ENCODE measurements at regions not wholly inside any gene's neighbourhood (a gene's known extent, or its start where the extent isn't known, plus 50 kb on each side); places are given as distances from the start of the nearest gene placed in this dataset.

DNA sequence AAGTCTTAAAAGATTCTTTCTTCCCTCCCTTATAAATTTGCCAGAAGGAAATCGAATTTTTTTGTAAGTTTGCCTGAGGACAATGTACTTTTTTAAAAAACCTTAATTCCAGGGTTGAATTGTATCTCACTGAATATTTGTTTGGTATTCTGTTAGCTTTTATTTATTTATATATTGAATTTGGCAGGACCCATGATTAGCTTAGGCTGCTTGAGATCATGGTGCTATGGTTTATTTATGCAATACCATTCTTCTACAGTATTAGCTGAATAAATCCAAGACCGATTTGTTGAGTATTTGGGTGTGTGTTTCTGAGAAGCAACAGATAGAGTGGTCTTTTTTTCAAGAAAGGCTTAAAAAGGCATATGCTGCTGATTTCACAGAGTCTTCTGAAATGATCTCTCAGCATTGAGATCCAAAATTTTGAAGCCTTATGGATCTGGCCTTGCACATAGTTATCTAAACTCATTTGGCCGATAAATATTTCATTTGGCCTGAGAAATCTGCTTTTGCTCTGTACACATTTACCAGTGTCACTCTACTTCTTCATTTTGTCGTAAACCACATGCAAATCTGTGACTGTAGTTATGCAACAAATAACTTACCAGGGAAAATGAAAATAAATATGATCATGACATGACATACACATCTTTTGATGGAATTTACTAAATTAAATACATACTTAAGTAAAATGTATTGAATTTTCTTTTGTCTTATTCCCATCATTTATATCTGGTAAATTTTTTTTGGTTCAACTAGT is 265.8 kb upstream of the FLRT2 start:
- in situ Hi-C loops (cut with HindIII; ENCODE audit: low pct_unique_long_range_greater_than_20kb, low sequenced_read_pairs): no loop called here
- no peak for DNase-seq (ENCODE audit: low read depth in 1 of 2, low spot score in 1 of 2)
- no peak for TF ChIP-seq JUND (IDR thresholded peaks at IDR 0.05; ENCODE audit: low read depth)

DNA sequence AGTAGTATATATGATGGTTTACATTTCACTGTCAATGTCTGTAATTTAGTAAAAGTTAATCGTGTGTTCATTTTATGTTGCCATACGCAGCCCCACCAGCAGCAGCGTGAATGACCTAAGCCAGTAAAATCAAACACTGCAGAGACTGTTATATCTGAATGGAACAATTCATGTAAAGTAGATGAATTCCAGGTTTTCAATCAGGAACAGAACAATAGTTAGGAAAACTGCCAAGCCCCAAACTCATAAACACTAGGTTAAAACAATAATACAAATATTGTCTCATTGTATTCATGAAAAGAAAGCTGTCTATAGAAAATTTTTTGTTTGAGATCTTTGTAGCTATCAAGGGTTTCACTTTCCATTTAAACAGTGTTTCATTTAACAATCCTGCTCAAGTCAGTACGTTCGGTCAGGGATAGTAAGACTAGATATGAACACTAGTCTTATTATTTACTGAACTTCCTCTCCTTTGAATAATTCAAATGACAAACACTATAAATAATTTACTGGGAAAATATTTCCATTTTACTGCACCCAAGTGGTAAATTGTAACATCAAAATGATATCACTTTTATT is 256.8 kb upstream of the FLRT2 start:
- in situ Hi-C loops (cut with HindIII; ENCODE audit: low pct_unique_long_range_greater_than_20kb, low sequenced_read_pairs): no loop called here
- no peak for DNase-seq (ENCODE audit: low read depth in 1 of 2, low spot score in 1 of 2)
- TF ChIP-seq JUND (IDR thresholded peaks at IDR 0.05; ENCODE audit: low read depth): no peak

DNA sequence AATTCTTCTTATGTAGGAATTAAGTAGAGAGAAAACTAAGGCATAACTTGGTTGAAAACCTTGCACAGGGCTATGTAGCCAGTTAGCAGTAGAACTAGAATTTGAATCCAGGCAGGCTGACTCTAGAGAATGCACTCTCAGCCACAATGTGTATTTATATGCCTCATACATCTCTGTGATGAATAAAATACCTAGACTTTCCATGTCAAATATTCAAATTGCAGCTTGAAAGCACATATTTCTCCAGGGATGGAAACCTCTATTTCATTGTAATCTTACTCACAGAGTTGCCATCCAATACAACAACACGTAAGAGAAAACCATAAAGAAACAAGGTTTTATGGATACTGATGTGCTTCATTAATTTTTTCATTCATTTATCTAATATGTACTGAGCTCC is 256.0 kb upstream of the FLRT2 start:
- TF ChIP-seq JUND (IDR thresholded peaks at IDR 0.05; ENCODE audit: low read depth): no peak
- in situ Hi-C loops (cut with HindIII; ENCODE audit: low pct_unique_long_range_greater_than_20kb, low sequenced_read_pairs): no loop called here
- DNase-seq (ENCODE audit: low read depth in 1 of 2, low spot score in 1 of 2): no peak

DNA sequence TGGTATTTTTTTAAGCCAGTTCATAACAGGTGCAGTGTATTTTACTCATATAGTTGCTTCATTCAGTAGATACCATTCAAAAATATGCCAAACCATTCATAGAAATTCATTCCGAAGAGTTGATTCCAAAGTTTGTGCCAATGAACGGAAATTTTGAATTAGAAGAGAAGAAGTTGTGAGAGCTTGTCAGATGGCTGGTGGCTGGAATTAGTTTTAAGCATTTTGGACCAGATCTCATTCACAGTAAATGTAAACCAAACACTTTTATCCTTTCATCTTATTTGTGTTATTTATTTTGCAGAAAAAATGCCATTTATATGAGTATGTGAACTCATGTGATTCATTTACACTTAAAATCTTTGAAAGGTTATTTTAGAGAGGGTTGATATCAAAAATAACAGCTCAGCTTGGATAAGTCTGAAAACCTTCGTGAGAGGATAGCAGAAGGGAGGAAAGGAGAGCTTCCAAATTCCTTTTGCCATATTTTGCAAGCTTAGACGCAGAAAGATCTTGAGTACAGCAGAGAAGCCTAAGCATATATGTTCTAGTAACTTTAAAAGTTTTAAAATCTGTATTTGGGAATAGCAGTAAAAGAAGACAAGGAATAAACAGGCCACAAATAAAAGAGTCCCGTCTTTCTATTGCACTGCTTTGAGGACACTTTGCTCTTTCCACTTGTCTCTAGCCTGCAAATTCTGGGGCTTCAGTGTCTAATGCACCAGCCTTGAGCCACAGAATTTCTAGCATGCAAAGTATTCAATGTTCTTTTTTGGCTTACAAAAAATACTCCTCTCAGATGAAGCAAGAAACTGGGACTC is 253.6 kb upstream of the FLRT2 start:
- no peak for DNase-seq (ENCODE audit: low read depth in 1 of 2, low spot score in 1 of 2)
- TF ChIP-seq JUND (IDR thresholded peaks at IDR 0.05; ENCODE audit: low read depth): no peak
- in situ Hi-C loops (cut with HindIII; ENCODE audit: low pct_unique_long_range_greater_than_20kb, low sequenced_read_pairs): no loop called here

DNA sequence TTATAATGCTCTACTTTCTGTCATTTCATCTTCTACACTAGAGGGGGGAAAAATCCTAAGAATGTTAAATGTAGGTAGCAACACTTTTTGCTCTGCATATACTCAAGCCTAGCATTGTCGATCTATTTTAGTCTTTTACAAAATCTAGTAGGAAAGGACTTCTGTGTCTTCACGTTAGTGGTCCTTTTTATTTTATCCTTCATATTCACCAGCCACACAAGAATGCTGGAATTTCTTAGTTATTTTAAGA is 253.0 kb upstream of the FLRT2 start:
- DNase-seq (ENCODE audit: low read depth in 1 of 2, low spot score in 1 of 2): no peak
- in situ Hi-C loops (cut with HindIII; ENCODE audit: low pct_unique_long_range_greater_than_20kb, low sequenced_read_pairs): no loop called here
- TF ChIP-seq JUND (IDR thresholded peaks at IDR 0.05; ENCODE audit: low read depth): no peak

DNA sequence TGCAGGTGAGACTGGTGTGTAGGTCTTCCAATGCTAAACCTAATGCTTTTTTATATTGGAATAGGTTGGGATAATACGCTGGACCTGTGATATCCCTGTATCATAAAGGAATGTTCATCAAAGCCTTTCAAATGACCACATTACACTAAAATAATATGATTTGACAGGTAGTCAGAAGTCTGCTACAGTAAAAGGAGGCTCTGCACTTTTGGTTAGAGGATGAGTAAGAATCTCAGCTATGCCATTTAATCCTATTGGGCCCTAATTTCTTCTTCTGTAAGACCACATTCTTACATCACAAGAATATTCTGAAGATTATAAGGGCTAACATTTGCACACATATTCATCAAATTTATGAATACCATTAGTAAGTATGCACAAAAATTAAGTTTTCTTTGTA is 250.5 kb upstream of the FLRT2 start:
- TF ChIP-seq JUND (IDR thresholded peaks at IDR 0.05; ENCODE audit: low read depth): no peak
- in situ Hi-C loops (cut with HindIII; ENCODE audit: low pct_unique_long_range_greater_than_20kb, low sequenced_read_pairs): no loop called here

DNA sequence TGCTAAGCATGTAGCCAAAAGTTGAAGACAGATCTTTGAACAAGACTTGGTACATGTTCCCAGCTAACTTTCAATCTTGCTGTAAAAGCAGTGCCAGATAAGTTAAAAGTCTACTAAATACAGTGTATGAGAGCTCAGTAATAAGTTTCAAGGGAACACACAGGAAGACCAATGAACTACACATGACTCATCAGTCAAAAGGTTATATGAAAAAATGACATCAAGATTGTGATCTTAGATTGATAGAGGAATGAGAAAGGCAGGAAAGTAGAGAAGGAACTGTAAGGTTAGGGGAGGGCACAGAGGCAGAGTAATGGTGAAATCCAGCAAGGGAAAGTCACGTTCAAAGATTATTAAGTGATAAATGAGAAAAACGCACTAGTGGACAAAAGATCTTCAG is 249.9 kb upstream of the FLRT2 start:
- no peak for TF ChIP-seq JUND (IDR thresholded peaks at IDR 0.05; ENCODE audit: low read depth)
- no peak for DNase-seq (ENCODE audit: low read depth in 1 of 2, low spot score in 1 of 2)
- in situ Hi-C loops (cut with HindIII; ENCODE audit: low pct_unique_long_range_greater_than_20kb, low sequenced_read_pairs): no loop called here

More for the DNA sequence above, 250.5 kb upstream of the FLRT2 start:
- no peak for DNase-seq (ENCODE audit: low read depth in 1 of 2, low spot score in 1 of 2)

DNA sequence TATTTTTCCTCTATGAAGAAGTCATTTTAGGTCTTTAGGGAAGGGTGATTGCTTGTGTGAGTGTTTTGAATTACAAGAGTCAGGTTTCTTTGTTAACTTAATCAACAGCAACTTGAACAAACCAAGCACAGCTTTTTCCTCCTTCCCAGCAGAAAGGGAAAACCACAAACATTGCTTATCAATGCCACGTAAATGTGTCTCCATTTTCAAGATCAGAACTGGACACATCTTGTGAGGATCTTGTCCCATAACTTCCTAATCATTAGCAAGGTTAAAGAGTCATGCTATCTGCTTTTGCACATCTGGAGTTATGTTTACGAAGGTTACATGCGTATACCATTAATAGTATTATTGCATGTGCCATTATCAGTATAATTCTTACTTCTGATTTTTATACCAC is 248.0 kb upstream of the FLRT2 start:
- TF ChIP-seq JUND (IDR thresholded peaks at IDR 0.05; ENCODE audit: low read depth): no peak
- DNase-seq (ENCODE audit: low read depth in 1 of 2, low spot score in 1 of 2): no peak
- in situ Hi-C loops (cut with HindIII; ENCODE audit: low pct_unique_long_range_greater_than_20kb, low sequenced_read_pairs): no loop called here

DNA sequence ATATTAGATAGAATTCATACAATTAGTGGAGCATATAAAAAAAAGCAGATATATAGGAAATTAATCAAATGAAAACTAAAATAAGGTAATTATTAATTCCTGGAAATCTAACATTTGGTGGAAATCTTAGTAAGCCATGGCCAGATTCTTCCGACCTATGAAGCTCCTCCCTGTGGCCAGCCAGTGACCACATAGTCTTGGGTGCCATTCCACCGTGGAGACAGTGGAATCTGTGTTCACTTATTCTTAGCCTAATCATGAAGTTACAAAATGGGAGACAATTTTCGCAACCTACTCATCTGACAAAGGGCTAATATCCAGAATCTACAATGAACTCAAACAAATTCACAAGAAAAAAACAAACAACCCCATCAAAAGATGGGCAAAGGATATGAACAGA is 241.9 kb upstream of the FLRT2 start:
- no peak for TF ChIP-seq JUND (IDR thresholded peaks at IDR 0.05; ENCODE audit: low read depth)
- in situ Hi-C loops (cut with HindIII; ENCODE audit: low pct_unique_long_range_greater_than_20kb, low sequenced_read_pairs): no loop called here
- DNase-seq (ENCODE audit: low read depth in 1 of 2, low spot score in 1 of 2): no peak

DNA sequence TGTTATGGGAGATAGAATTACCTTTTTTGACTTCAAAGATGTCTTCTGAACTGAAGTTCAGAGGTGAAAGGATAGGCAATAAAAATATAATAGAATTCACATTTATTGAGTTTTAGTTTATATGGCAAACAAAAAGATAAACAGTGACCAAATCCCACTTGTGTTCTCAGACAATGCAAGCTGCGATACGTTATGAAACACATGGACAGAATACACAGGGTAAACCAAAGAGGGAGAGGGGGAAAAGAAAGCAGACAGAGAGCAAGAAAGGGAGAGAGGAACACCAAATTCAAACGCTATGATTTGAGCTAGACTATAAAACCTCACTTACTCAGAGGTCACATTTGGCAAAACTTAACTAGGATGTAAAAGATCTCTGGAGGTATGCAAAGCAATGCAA is 238.2 kb upstream of the FLRT2 start:
- no peak for TF ChIP-seq JUND (IDR thresholded peaks at IDR 0.05; ENCODE audit: low read depth)
- in situ Hi-C loops (cut with HindIII; ENCODE audit: low pct_unique_long_range_greater_than_20kb, low sequenced_read_pairs): no loop called here
- no peak for DNase-seq (ENCODE audit: low read depth in 1 of 2, low spot score in 1 of 2)

DNA sequence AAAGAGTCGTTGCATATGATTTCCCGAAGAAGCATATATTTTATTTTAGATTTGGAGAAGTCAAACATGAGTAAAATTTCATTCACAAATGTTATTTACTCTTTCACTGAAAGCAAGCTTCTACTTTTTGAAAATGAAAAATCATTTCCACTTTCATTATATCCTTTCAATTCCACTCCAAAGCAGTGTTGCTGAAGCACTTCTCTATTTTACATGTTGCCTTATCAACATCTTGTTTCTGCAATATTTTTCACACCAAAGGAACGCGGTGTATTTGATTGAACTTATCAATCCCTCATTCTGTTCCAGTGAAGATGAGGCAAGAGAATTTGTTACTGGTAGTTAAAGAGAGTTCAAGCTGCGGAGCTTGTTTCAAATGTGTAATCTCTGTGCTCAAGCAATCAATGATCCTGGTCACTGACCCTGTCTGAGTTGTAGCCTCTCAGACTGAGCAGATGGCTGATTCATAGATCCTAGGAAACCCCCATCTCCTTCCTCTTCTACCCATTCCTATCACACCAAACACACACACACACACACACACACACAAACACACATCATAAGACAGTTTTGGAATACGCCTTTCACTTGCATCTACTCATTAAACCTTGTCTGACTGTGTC is 236.2 kb upstream of the FLRT2 start:
- in situ Hi-C loops (cut with HindIII; ENCODE audit: low pct_unique_long_range_greater_than_20kb, low sequenced_read_pairs): no loop called here
- no peak for DNase-seq (ENCODE audit: low read depth in 1 of 2, low spot score in 1 of 2)

DNA sequence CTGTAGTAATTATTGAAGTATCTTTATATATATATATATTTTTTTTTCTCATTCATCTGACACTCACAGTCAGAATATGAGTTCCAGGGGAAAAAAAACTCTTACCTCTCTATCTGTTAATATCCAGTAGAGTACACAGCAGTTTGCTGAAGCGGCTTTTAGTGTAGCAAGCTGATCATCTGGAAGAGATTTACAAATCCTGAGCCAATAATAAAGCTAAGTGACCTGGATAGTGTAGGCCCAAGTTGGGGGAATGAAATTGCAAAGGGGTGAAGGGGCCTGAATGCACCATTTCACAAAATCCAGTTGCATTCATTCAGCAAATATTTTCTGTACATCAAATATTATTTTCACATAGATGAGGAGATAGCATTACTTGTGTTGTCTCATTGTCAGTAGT is 234.6 kb upstream of the FLRT2 start:
- DNase-seq (ENCODE audit: low read depth in 1 of 2, low spot score in 1 of 2): no peak
- no peak for TF ChIP-seq JUND (IDR thresholded peaks at IDR 0.05; ENCODE audit: low read depth)
- in situ Hi-C loops (cut with HindIII; ENCODE audit: low pct_unique_long_range_greater_than_20kb, low sequenced_read_pairs): no loop called here

More for the DNA sequence above, 236.2 kb upstream of the FLRT2 start:
- TF ChIP-seq JUND (IDR thresholded peaks at IDR 0.05; ENCODE audit: low read depth): no peak

Measured in T47D (cell line).